Stimulated activated naive CD8-positive, alpha-beta T cell treated with anti-CD3 and anti-CD28 coated beads, Interleukin-15, Interleukin-2, amounts not matched to agents 100 U/mL and 50 U/mL, for 24 hours (primary cell): ENCODE measurements at regions not wholly inside any gene's neighbourhood (a gene's known extent, or its start where the extent isn't known, plus 50 kb on each side); places are given as distances from the start of the nearest gene placed in this dataset.

Experiments used
- ATAC-seq: fragments of 150-1000 bp; cut with Tn5 transposase; one replicate; pipeline ENCODE4 v1.10.0; 2021
- DNase-seq: peaks from one replicate; pipeline ENCODE4 v3.0.0; 2021

GRCh38 chr5:97729938-97730337 lies 546.9 kb upstream of the RIOK2 start:
- DNase-seq = no peak

GRCh38 chr5:97735209-97735608 lies 552.2 kb upstream of the RIOK2 start:
- DNase-seq = no peak
- no peak for ATAC-seq

More at GRCh38 chr5:97729938-97730337, 546.9 kb upstream of the RIOK2 start:
- no peak for ATAC-seq

- DNase-seq (no peak), ATAC-seq (no peak)
Measured at GRCh38 chr5:97737608-97738007, 554.6 kb upstream of the RIOK2 start.

GRCh38 chr5:97745817-97746216 lies 562.8 kb upstream of the RIOK2 start:
- no peak for ATAC-seq

GRCh38 chr5:97750576-97750975 lies 567.5 kb upstream of the RIOK2 start:
- DNase-seq (no peak), ATAC-seq (no peak)

More at GRCh38 chr5:97745817-97746216, 562.8 kb upstream of the RIOK2 start:
- DNase-seq = no peak

- ATAC-seq = no peak
- DNase-seq = no peak
Measured at GRCh38 chr5:97751540-97751939, 568.5 kb upstream of the RIOK2 start.

GRCh38 chr5:97752871-97753270 lies 569.8 kb upstream of the RIOK2 start:
- no peak for DNase-seq
- no peak for ATAC-seq

GRCh38 chr5:97762483-97762882 lies 579.4 kb upstream of the RIOK2 start:
- no peak for DNase-seq
- no peak for ATAC-seq

- no peak for ATAC-seq
- no peak for DNase-seq
Measured at GRCh38 chr5:97764700-97765099, 581.7 kb upstream of the RIOK2 start.

GRCh38 chr5:97778451-97778850 lies 595.4 kb upstream of the RIOK2 start:
- DNase-seq (no peak), ATAC-seq (no peak)

- DNase-seq (no peak), ATAC-seq (no peak)
Measured at GRCh38 chr5:97788369-97788768, 605.3 kb upstream of the RIOK2 start.

- DNase-seq (no peak), ATAC-seq (no peak)
Measured at GRCh38 chr5:97797994-97798451, 615.0 kb upstream of the RIOK2 start.

GRCh38 chr5:97801461-97801860 lies 618.4 kb upstream of the RIOK2 start:
- DNase-seq (no peak), ATAC-seq (no peak)

GRCh38 chr5:97820138-97820537 lies 637.1 kb upstream of the RIOK2 start:
- DNase-seq (no peak), ATAC-seq (no peak)

- ATAC-seq (no peak), DNase-seq (no peak)
Measured at GRCh38 chr5:97832645-97833296, 649.7 kb upstream of the RIOK2 start.

GRCh38 chr5:97834561-97834960 lies 651.5 kb upstream of the RIOK2 start:
- no peak for DNase-seq

GRCh38 chr5:97835112-97835511 lies 652.1 kb upstream of the RIOK2 start:
- ATAC-seq (no peak), DNase-seq (no peak)

More at GRCh38 chr5:97834561-97834960, 651.5 kb upstream of the RIOK2 start:
- no peak for ATAC-seq

- DNase-seq = no peak
- no peak for ATAC-seq
Measured at GRCh38 chr5:97836816-97837215, 653.8 kb upstream of the RIOK2 start.

- DNase-seq (no peak), ATAC-seq (peak; percentile 23)
Measured at GRCh38 chr5:97838214-97838613, 655.2 kb upstream of the RIOK2 start.

GRCh38 chr5:97839341-97840086 lies 656.5 kb upstream of the RIOK2 start:
- ATAC-seq = no peak
- DNase-seq = no peak

GRCh38 chr5:97840643-97841042 lies 657.6 kb upstream of the RIOK2 start:
- DNase-seq (no peak), ATAC-seq (no peak)

GRCh38 chr5:97842687-97843086 lies 659.6 kb upstream of the RIOK2 start:
- DNase-seq (no peak), ATAC-seq (no peak)

GRCh38 chr5:97844797-97845196 lies 661.8 kb upstream of the RIOK2 start:
- no peak for ATAC-seq

GRCh38 chr5:97846643-97847042 lies 663.6 kb upstream of the RIOK2 start:
- DNase-seq = no peak
- ATAC-seq = no peak

More at GRCh38 chr5:97844797-97845196, 661.8 kb upstream of the RIOK2 start:
- DNase-seq = no peak
